Endothelial cell of umbilical vein (primary cell): ENCODE measurements at regions not wholly inside any gene's neighbourhood (a gene's known extent, or its start where the extent isn't known, plus 50 kb on each side); places are given as distances from the start of the nearest gene placed in this dataset.

Experiments
- BruUV-seq: library from RNA; stranded (reverse); fragments of 400-500 nt; replicated peaks from 2 replicates; lab custom pipeline; 2021; lab: Mats Ljungman, UMichigan
- CTCF ChIA-PET: fragments of 300-600, 350-600 bp; sonication (Branson Sonifier 250); formaldehyde crosslinking; loops from one replicate; lab custom pipeline; 2021; ENCODE audit warnings: antibody characterized with exemption, inconsistent platforms; lab: Charles Lee
- POLR2A ChIA-PET: fragments of 300-600, 350-600 bp; sonication (Branson Sonifier 250); formaldehyde crosslinking; loops from one replicate; lab custom pipeline; 2021; ENCODE audit warnings: antibody characterized with exemption, inconsistent platforms; lab: Charles Lee
- DNase-seq: peaks from one replicate; pipeline ENCODE4 v3.0.0-alpha.2; 2011; ENCODE audit warnings: low read depth, low spot score
- FAIRE-seq: peaks from 2 replicates; lab custom pipeline; 2011; peaks lifted over from hg19 to GRCh38; lab: Jason Lieb, UNC
- H2AFZ ChIP-seq: 2 replicates; pipeline ENCODE4 v1.6.0; 2012; ENCODE audit warnings: low read depth, low read length, control low read depth, inconsistent platforms
- H3K27ac ChIP-seq: 2 replicates; pipeline ENCODE4 v1.5.1; 2011; ENCODE audit warnings: low read depth, mild to moderate bottlenecking, control low read depth, low read length, moderate library complexity; ENCODE audit not compliant: insufficient read depth
- H3K27me3 ChIP-seq, 2 experiments: 2 replicates each; pipeline versions ENCODE4 v1.6.0 to v1.6.1; 2011; ENCODE audit warnings: low read length in 2 of 2, mixed read lengths in 1 of 2; ENCODE audit not compliant: control insufficient read depth in 2 of 2, insufficient read depth in 2 of 2
- H3K36me3 ChIP-seq, 2 experiments: 2 replicates in 1 of 2; 3 replicates in 1 of 2; pipeline ENCODE4 v1.5.1; 2011; ENCODE audit warnings: low read length in 2 of 2, mild to moderate bottlenecking in 1 of 2, moderate library complexity in 1 of 2; ENCODE audit not compliant: control insufficient read depth in 2 of 2, insufficient read depth in 2 of 2; ENCODE audit errors: extremely low read depth in 1 of 2
- H3K4me1 ChIP-seq: 3 replicates; pipeline ENCODE4 v1.5.1; 2011; ENCODE audit warnings: mild to moderate bottlenecking, low read length; ENCODE audit not compliant: control insufficient read depth, insufficient read depth; ENCODE audit errors: extremely low read depth
- H3K4me2 ChIP-seq: 2 replicates; pipeline ENCODE4 v1.6.1; 2011; ENCODE audit warnings: low read length, control low read depth, mixed read lengths; ENCODE audit not compliant: insufficient read depth
- H3K4me3 ChIP-seq, 3 experiments: fragments of 200-600 bp in 1 of 3; sonication (generic), shearing (Covaris generic) in 1 of 3; replicated peaks in 1 of 3; 2 replicates each; pipeline ENCODE4 v1.5.1; 2011 to 2016; ENCODE audit warnings: control low read depth in 3 of 3, low read length in 3 of 3, mild to moderate bottlenecking in 2 of 3, inconsistent platforms in 1 of 3, low read depth in 1 of 3, moderate library complexity in 1 of 3; ENCODE audit not compliant: insufficient read depth in 1 of 3
- H3K79me2 ChIP-seq: 2 replicates; pipeline ENCODE4 v1.6.0; 2012; ENCODE audit warnings: low read length, inconsistent platforms; ENCODE audit not compliant: control insufficient read depth, insufficient read depth
- H3K9ac ChIP-seq: replicated peaks from 2 replicates; pipeline ENCODE3; 2011; ENCODE audit warnings: low read length, control low read depth; ENCODE audit not compliant: insufficient read depth; ENCODE audit errors: extremely low read depth
- H3K9me1 ChIP-seq: replicated peaks from 3 replicates; pipeline ENCODE4 v1.6.0; 2011; ENCODE audit warnings: mild to moderate bottlenecking, low read length; ENCODE audit not compliant: control insufficient read depth, insufficient read depth; ENCODE audit errors: extremely low read depth
- H3K9me3 ChIP-seq: replicated peaks from 2 replicates; pipeline ENCODE4 v1.5.1; 2012; ENCODE audit warnings: low read length, inconsistent platforms; ENCODE audit not compliant: control insufficient read depth, insufficient read depth
- H4K20me1 ChIP-seq: replicated peaks from 2 replicates; pipeline ENCODE3; 2011; ENCODE audit warnings: mild to moderate bottlenecking, low read length; ENCODE audit not compliant: control insufficient read depth, insufficient read depth; ENCODE audit errors: extremely low read depth
- EZH2 ChIP-seq: IDR thresholded peaks from 2 replicates; pipeline ENCODE4 v1.6.1; 2012; ENCODE audit warnings: borderline replicate concordance, low read depth, mild to moderate bottlenecking, moderate library complexity, low read length, inconsistent platforms; ENCODE audit not compliant: severe bottlenecking
- FOS ChIP-seq: IDR thresholded peaks from 2 replicates; pipeline ENCODE4 v1.6.1; 2011; ENCODE audit warnings: mild to moderate bottlenecking, low read length, moderate library complexity, borderline replicate concordance; ENCODE audit not compliant: insufficient read depth
- GATA2 ChIP-seq: IDR thresholded peaks from 2 replicates; pipeline ENCODE4 v1.7.0; 2011; ENCODE audit warnings: low read depth, mild to moderate bottlenecking, moderate library complexity, mixed read lengths, low read length; ENCODE audit not compliant: insufficient read length, insufficient read depth
- JUN ChIP-seq: IDR thresholded peaks from 2 replicates; pipeline ENCODE4 v1.6.1; 2011; ENCODE audit warnings: borderline replicate concordance, low read depth; ENCODE audit not compliant: insufficient read length, insufficient read depth
- MYC ChIP-seq: IDR thresholded peaks from one replicate; pipeline ENCODE4 v1.6.1; 2011; ENCODE audit warnings: mild to moderate bottlenecking, low read depth, low read length
- POLR2A ChIP-seq: IDR thresholded peaks from 2 replicates; pipeline ENCODE4 v1.6.1; 2012; ENCODE audit warnings: low read depth, mild to moderate bottlenecking, control low read depth, low read length
- POLR2AphosphoS5 ChIP-seq: IDR thresholded peaks from 2 replicates; pipeline ENCODE4 v1.6.1; 2012; ENCODE audit warnings: low read depth, mild to moderate bottlenecking, control low read depth, low read length, moderate library complexity; ENCODE audit not compliant: insufficient read depth
- dilution Hi-C: fragments of 300-500 bp; cut with MboI; formaldehyde crosslinking; loops from one replicate; pipeline ENCODE4 v1.15.0; 2019; ENCODE audit warnings: low sequenced_read_pairs; ENCODE audit not compliant: extremely low pct_ligation_motif_present
- intact Hi-C: fragments of 100-400 bp; cut with micrococcal nuclease; formaldehyde crosslinking; loops from one replicate; pipeline ENCODE4 v1.10.0; 2022
- TF ChIP-seq, protein P1 (sequence below): IDR thresholded peaks from 2 replicates; pipeline ENCODE4 v1.6.1; 2011; ENCODE audit not compliant: insufficient read depth, insufficient read length
- TF ChIP-seq, protein P2 (sequence below), 2 donors: IDR thresholded peaks; 1 replicate in 1 of 2; 2 replicates in 1 of 2; pipeline ENCODE4 v1.5.1; 2011; ENCODE audit warnings: low read length in 2 of 2, mild to moderate bottlenecking in 2 of 2, moderate library complexity in 2 of 2, control low read depth in 1 of 2, inconsistent platforms in 1 of 2, low read depth in 1 of 2; ENCODE audit not compliant: insufficient read depth in 1 of 2; ENCODE audit errors: extremely low read depth in 1 of 2

DNA sequence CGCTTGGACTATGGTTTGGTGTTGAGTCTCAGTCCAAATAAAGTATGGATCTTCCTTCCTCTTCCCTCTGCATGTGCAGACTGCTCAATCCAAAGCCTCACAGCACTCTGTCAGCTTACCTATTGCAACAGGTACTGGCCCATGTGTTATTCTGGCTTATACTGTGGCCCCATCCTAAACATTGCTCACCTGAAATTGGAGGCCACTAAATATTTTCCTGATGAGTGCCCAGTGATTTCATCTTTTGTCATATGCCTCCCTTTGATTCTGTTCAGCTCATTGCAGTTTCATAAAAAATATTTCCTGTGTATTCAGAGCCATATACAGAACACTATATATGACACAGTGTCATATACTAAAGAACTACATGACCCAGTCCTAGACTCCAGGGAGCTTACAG is 86.3 kb upstream of the FAM136A start:
- Histone ChIP-seq H4K20me1 (no peaks in the 10 kb centered on the region), H3K4me1 (no peaks in the 10 kb centered on the region), H3K79me2 (no peaks in the 10 kb centered on the region), H3K36me3 (no peaks in the 10 kb centered on the region), H3K9me3 (no peaks in the 10 kb centered on the region), H3K27ac (no peak overlapping the region), H3K9me1 (no peaks in the 10 kb centered on the region), H3K4me3 (no peak overlapping the region), H3K9ac (no peak overlapping the region), H2AFZ (no peak overlapping the region), H3K4me2 (no peak overlapping the region), H3K27me3 (peaks cover 0 to 2% of the 10 kb centered on the region in 2 experiments)
- POLR2A ChIA-PET = no interaction called here
- dilution Hi-C loops = no loop called here
- no TSS peak for BruUV-seq
- FAIRE-seq (no peak), DNase-seq (no peak)
- intact Hi-C loops = no loop called here
- CTCF ChIA-PET = interaction anchor here (1.2 kb wide), 1 partner anchor 9 kb away, joined by 5 read pairs; no protein-coding TSS in a partner anchor
- TF ChIP-seq MYC = no peak
- no peak for TF ChIP-seq JUN
- TF ChIP-seq, protein P1, sequence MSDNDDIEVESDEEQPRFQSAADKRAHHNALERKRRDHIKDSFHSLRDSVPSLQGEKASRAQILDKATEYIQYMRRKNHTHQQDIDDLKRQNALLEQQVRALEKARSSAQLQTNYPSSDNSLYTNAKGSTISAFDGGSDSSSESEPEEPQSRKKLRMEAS = no peak
- TF ChIP-seq EZH2 = no peak
- TF ChIP-seq POLR2A = no peak
- TF ChIP-seq, protein P2, sequence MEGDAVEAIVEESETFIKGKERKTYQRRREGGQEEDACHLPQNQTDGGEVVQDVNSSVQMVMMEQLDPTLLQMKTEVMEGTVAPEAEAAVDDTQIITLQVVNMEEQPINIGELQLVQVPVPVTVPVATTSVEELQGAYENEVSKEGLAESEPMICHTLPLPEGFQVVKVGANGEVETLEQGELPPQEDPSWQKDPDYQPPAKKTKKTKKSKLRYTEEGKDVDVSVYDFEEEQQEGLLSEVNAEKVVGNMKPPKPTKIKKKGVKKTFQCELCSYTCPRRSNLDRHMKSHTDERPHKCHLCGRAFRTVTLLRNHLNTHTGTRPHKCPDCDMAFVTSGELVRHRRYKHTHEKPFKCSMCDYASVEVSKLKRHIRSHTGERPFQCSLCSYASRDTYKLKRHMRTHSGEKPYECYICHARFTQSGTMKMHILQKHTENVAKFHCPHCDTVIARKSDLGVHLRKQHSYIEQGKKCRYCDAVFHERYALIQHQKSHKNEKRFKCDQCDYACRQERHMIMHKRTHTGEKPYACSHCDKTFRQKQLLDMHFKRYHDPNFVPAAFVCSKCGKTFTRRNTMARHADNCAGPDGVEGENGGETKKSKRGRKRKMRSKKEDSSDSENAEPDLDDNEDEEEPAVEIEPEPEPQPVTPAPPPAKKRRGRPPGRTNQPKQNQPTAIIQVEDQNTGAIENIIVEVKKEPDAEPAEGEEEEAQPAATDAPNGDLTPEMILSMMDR (IDR thresholded peaks at IDR 0.05; ENCODE audit: extremely low read depth in 1 of 2, insufficient read depth in 1 of 2, low read depth in 1 of 2, low read length in 2 of 2) = no peak
- TF ChIP-seq FOS = no peak
- no peak for TF ChIP-seq GATA2
- no peak for TF ChIP-seq POLR2AphosphoS5
